ENCODE measurements at regions not wholly inside any gene's neighbourhood (a gene's known extent, or its start where the extent isn't known, plus 50 kb on each side); places are given as distances from the start of the nearest gene placed in this dataset.

DNA sequence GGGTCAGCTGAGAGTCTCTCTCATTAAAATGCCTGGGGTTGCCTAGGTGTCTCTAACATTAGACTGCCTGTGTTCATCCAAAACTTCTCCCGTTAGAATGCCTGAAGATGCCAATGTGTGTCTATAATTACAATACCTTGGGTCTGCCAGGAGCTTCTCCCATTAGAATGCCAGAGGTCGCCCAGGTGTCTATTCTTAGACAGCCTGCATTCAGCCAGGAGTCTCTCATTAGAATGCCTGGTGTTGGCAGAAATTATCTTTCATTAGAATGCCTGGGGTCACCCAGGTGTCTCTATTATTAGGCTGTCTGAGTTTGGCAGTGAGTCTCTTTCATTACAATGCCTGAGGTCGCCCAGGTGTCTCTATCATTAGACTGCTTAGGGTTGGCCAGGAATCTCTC is 1560.2 kb downstream of the UQCRFS1 start:
- TF ChIP-seq, protein P1, sequence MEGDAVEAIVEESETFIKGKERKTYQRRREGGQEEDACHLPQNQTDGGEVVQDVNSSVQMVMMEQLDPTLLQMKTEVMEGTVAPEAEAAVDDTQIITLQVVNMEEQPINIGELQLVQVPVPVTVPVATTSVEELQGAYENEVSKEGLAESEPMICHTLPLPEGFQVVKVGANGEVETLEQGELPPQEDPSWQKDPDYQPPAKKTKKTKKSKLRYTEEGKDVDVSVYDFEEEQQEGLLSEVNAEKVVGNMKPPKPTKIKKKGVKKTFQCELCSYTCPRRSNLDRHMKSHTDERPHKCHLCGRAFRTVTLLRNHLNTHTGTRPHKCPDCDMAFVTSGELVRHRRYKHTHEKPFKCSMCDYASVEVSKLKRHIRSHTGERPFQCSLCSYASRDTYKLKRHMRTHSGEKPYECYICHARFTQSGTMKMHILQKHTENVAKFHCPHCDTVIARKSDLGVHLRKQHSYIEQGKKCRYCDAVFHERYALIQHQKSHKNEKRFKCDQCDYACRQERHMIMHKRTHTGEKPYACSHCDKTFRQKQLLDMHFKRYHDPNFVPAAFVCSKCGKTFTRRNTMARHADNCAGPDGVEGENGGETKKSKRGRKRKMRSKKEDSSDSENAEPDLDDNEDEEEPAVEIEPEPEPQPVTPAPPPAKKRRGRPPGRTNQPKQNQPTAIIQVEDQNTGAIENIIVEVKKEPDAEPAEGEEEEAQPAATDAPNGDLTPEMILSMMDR (conservative IDR thresholded peaks at IDR 0.05; ENCODE audit: low read depth, low read length): no peak
- DNase-seq (ENCODE audit: low read depth): no peak

DNA sequence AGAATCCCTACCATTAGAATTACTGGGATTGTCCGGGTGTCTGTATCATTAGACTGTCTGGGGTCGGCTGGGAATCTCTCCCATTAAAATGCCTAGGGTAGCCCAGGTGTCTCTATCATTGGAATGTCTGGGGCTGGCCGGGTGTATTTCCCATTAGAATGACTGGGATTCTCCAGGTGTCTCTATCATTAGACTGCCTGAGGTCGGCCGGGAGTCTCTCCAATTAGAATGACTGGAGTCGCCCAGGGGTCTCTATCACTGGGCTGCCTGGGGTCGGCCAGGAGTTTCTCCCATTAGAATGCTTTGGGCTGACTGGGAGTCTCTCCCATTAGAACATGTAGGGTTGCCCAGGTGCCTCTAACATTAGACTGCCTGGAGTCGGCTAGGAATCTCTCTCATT is 1560.7 kb downstream of the UQCRFS1 start:
- H3K4me3 ChIP-seq (ENCODE audit: low read depth, low read length): no peak overlapping the region
- TF ChIP-seq, protein P1 (conservative IDR thresholded peaks at IDR 0.05; ENCODE audit: low read depth, low read length): no peak
- DNase-seq (ENCODE audit: low read depth): no peak

More for the DNA sequence above, 1560.2 kb downstream of the UQCRFS1 start:
- H3K4me3 ChIP-seq (ENCODE audit: low read depth, low read length): no peak overlapping the region

DNA sequence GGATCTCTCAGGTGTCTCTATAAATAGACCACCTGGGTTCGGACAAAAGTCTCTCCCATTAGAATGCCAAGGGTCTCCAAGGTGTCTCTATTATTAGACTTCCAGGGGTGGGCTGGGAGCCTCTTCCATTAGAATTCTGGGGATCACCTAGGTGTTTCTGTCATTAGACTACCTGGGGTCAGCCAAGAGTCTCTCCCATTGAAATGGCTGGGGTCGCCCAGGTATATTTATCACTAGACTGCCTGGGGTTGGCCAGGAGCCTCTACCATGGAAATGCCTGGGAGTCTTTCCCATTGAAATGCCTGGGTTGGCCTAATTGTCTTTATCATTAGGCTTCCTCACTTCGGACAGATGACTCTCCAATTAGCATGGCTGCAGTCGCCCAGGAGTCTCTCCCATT is 1565.5 kb downstream of the UQCRFS1 start:
- TF ChIP-seq, protein P1 (conservative IDR thresholded peaks at IDR 0.05; ENCODE audit: low read depth, low read length): no peak
- no peak for DNase-seq (ENCODE audit: low read depth)
- H3K4me3 ChIP-seq (ENCODE audit: low read depth, low read length): no peak overlapping the region

DNA sequence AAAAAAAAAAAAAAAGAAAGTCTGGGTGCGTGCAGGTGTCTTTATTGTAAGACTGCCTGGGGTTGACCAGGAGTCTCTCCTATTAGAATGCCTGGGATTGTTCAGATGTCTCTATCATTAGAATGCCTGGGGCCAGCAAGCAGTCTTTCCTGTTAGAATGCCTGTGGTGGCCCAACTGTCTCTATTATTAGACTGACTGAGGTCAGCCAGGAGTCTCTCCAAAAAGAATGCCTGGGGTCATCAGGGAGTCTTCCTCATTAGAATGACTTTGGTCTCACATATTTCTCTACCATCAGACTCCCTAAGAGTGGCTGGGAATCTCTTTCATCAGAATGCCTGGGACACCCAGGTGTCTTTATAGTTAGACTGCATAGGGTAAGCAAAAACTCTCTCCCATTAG is 1577.5 kb downstream of the UQCRFS1 start:
- DNase-seq (ENCODE audit: low read depth): no peak
- no peak overlapping the region for H3K4me3 ChIP-seq (ENCODE audit: low read depth, low read length)
- TF ChIP-seq, protein P1 (conservative IDR thresholded peaks at IDR 0.05; ENCODE audit: low read depth, low read length): no peak

DNA sequence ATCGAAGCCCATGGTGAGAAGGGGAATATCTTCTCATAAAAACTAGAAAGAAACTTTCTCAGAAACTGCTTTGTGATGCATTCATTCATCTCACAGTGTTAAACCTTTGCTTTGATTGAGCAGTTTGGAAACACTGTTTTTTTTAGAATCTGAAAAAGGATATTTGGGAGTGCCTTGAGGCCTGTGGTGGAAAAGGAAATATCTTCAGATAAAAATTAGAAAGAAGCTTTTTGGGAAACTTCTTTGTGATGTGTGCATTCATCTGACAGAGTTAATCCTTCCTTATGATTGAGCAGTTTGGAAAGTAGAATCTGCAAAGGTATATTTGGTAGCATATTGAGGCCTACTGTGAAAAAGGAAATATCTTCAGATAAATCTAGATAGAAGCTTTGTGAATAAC is 1594.9 kb downstream of the UQCRFS1 start:
- TF ChIP-seq, protein P1 (conservative IDR thresholded peaks at IDR 0.05; ENCODE audit: low read depth, low read length): no peak
- no peak for DNase-seq (ENCODE audit: low read depth)
- no peak overlapping the region for H3K4me3 ChIP-seq (ENCODE audit: low read depth, low read length)

DNA sequence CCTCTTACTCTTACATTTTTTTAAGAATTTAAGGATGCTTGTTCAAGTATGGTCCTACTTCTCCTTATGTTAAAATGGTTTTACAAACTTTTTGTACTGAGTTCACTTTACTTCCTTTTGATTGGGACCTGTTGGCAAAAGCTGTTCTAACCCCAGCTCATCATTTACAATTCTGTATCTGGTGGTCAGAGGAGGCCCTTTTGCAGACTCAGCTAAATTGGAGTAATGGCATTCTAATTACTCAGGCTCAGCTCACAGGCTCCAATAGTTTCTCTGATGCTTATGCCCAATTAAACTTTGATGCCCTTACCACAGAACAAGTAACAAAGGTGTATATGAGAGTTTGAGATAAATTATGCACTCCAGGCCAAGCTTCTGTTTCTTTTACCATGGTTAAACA is 1632.0 kb downstream of the UQCRFS1 start:
- TF ChIP-seq, protein P1 (conservative IDR thresholded peaks at IDR 0.05; ENCODE audit: low read depth, low read length): no peak
- no peak for DNase-seq (ENCODE audit: low read depth)
- no peak overlapping the region for H3K4me3 ChIP-seq (ENCODE audit: low read depth, low read length)

Data from choroid plexus epithelial cell (primary cell).